SK-N-SH (cell line): ENCODE measurements at regions not wholly inside any gene's neighbourhood (a gene's known extent, or its start where the extent isn't known, plus 50 kb on each side); places are given as distances from the start of the nearest gene placed in this dataset.

Source experiments
- CTCF ChIA-PET: fragments of 300-600, 350-600 bp; formaldehyde crosslinking; extraction: SDS; loops from one replicate; lab custom pipeline; 2021; lab: Yijun Ruan, JAX
- POLR2A ChIA-PET: fragments of 350-600 bp; sonication (Branson Sonifier 250); formaldehyde crosslinking; extraction: SDS; loops from one replicate; lab custom pipeline; 2020; ENCODE audit warnings: antibody characterized with exemption, inconsistent platforms; lab: Yijun Ruan, JAX
- DNase-seq: peaks from one replicate; pipeline ENCODE4 v3.0.0; 2012
- H2AFZ ChIP-seq: fragments of 200-600 bp; sonication (generic); 2 replicates; pipeline ENCODE4 v1.8.1; 2016; ENCODE audit warnings: antibody characterized with exemption, mild to moderate bottlenecking, low read depth
- H3F3A ChIP-seq: fragments of 200-600 bp; sonication (generic); replicated peaks from 2 replicates; pipeline ENCODE3; 2016; ENCODE audit warnings: antibody characterized with exemption, mild to moderate bottlenecking; ENCODE audit not compliant: insufficient read depth
- H3K27ac ChIP-seq, 2 experiments: fragments of 200-500 bp in 1 of 2; fragments of 200-600 bp in 1 of 2; sonication (Bioruptor generic) in 1 of 2; sonication (generic), shearing (Covaris generic) in 1 of 2; 2 replicates each; pipeline versions ENCODE4 v1.5.1 to v1.6.1; 2014 to 2016; ENCODE audit warnings: low read depth in 2 of 2, inconsistent platforms in 1 of 2, low read length in 1 of 2, mild to moderate bottlenecking in 1 of 2, mixed read lengths in 1 of 2
- H3K27me3 ChIP-seq: fragments of 200-600 bp; sonication (generic), shearing (Covaris generic); 2 replicates; pipeline ENCODE4 v1.6.1; 2016; ENCODE audit warnings: mixed run types; ENCODE audit not compliant: insufficient read depth
- H3K36me3 ChIP-seq, 2 experiments: fragments of 200-500 bp in 1 of 2; fragments of 200-600 bp in 1 of 2; sonication (Bioruptor generic) in 1 of 2; sonication (generic) in 1 of 2; replicated peaks in 1 of 2; 2 replicates each; pipeline versions ENCODE3 to v1.5.1; 2014 to 2016; ENCODE audit warnings: low read length in 1 of 2, mild to moderate bottlenecking in 1 of 2; ENCODE audit not compliant: insufficient read depth in 2 of 2, control insufficient read depth in 1 of 2
- H3K4me1 ChIP-seq, 2 experiments: fragments of 200-500 bp in 1 of 2; fragments of 200-600 bp in 1 of 2; sonication (Bioruptor generic) in 1 of 2; sonication (generic), shearing (Covaris generic) in 1 of 2; 2 replicates each; pipeline versions ENCODE4 v1.5.1 to v1.6.1; 2014 to 2016; ENCODE audit warnings: low read depth in 1 of 2, low read length in 1 of 2, mixed run types in 1 of 2; ENCODE audit not compliant: insufficient read depth in 2 of 2, control insufficient read depth in 1 of 2
- H3K4me2 ChIP-seq: fragments of 200-600 bp; sonication (generic), shearing (Covaris generic); 2 replicates; pipeline ENCODE4 v1.6.1; 2017; ENCODE audit warnings: mixed run types
- H3K4me3 ChIP-seq, 2 experiments: fragments of 200-500 bp in 1 of 2; fragments of 200-600 bp in 1 of 2; sonication (Bioruptor generic) in 1 of 2; sonication (generic), shearing (Covaris generic) in 1 of 2; 2 replicates each; pipeline versions ENCODE4 v1.5.1 to v1.8.1; 2014 to 2016; ENCODE audit warnings: low read depth in 2 of 2, inconsistent platforms in 1 of 2, low read length in 1 of 2, mild to moderate bottlenecking in 1 of 2, mixed read lengths in 1 of 2, moderate library complexity in 1 of 2
- H3K79me2 ChIP-seq: fragments of 200-600 bp; sonication (generic); 2 replicates; pipeline ENCODE4 v1.8.1; 2017; ENCODE audit warnings: mild to moderate bottlenecking; ENCODE audit not compliant: insufficient read depth
- H3K9ac ChIP-seq: fragments of 200-600 bp; sonication (generic); 2 replicates; pipeline ENCODE4 v1.6.1; 2017; ENCODE audit warnings: mixed run types
- H3K9me2 ChIP-seq: fragments of 200-600 bp; sonication (generic); 2 replicates; pipeline ENCODE4 v1.6.1; 2017; ENCODE audit warnings: mixed run types
- H3K9me3 ChIP-seq: fragments of 200-600 bp; sonication (generic); 2 replicates; pipeline ENCODE4 v1.6.1; 2017; ENCODE audit warnings: mixed run types, mild to moderate bottlenecking, moderate library complexity
- H4K20me1 ChIP-seq: fragments of 200-600 bp; sonication (generic); 2 replicates; pipeline ENCODE4 v1.6.1; 2017; ENCODE audit warnings: mild to moderate bottlenecking, mixed run types; ENCODE audit not compliant: insufficient read depth
- CHD2 ChIP-seq: fragments of 150-350 bp; IDR thresholded peaks from 2 replicates; pipeline ENCODE4 v1.6.1; 2018; ENCODE audit warnings: low read length; ENCODE audit not compliant: partially characterized antibody
- ELF1 ChIP-seq: IDR thresholded peaks from 2 replicates; pipeline ENCODE4 v1.4.0; 2012
- EZH2phosphoT487 ChIP-seq: fragments of 200-600 bp; sonication (generic); IDR thresholded peaks from 2 replicates; pipeline ENCODE4 v1.6.1; 2017; ENCODE audit warnings: low read depth, mixed run types, mild to moderate bottlenecking, antibody characterized with exemption, moderate library complexity, borderline replicate concordance
- FOXJ3 ChIP-seq: sonication (generic); formaldehyde crosslinking; IDR thresholded peaks from 2 replicates; pipeline ENCODE4 v1.5.1; 2020; ENCODE audit warnings: mild to moderate bottlenecking, missing genetic modification reagents
- FOXM1 ChIP-seq: IDR thresholded peaks from 2 replicates; pipeline ENCODE4 v1.4.0; 2012; ENCODE audit warnings: low read depth, mild to moderate bottlenecking
- GABPA ChIP-seq: IDR thresholded peaks from 2 replicates; pipeline ENCODE4 v1.4.0; 2012; ENCODE audit warnings: low read depth, mild to moderate bottlenecking
- GATA2 ChIP-seq: sonication (generic); formaldehyde crosslinking; IDR thresholded peaks from 2 replicates; pipeline ENCODE4 v1.5.0; 2020; ENCODE audit warnings: mild to moderate bottlenecking, missing genetic modification reagents
- MXI1 ChIP-seq: IDR thresholded peaks from 2 replicates; pipeline ENCODE4 v1.6.1; 2012; ENCODE audit warnings: mild to moderate bottlenecking, low read depth, low read length, improper control_type of control experiment
- NFIC ChIP-seq: IDR thresholded peaks from 2 replicates; pipeline ENCODE4 v1.4.0; 2012; ENCODE audit warnings: borderline replicate concordance
- NRF1 ChIP-seq: IDR thresholded peaks from 2 replicates; pipeline ENCODE4 v1.6.1; 2012; ENCODE audit warnings: low read depth, mild to moderate bottlenecking, low read length
- POLR2AphosphoS5 ChIP-seq: IDR thresholded peaks from 2 replicates; pipeline ENCODE4 v1.6.1; 2012; ENCODE audit warnings: low read depth, low read length
- RAD21 ChIP-seq: IDR thresholded peaks from 2 replicates; pipeline ENCODE4 v1.6.1; 2012; ENCODE audit warnings: mild to moderate bottlenecking, low read length
- RFX5 ChIP-seq: IDR thresholded peaks from 2 replicates; pipeline ENCODE4 v1.6.1; 2012; ENCODE audit warnings: mild to moderate bottlenecking, improper control_type of control experiment, low read length
- SIN3A ChIP-seq: IDR thresholded peaks from 2 replicates; pipeline ENCODE4 v1.6.1; 2012; ENCODE audit warnings: low read depth, mild to moderate bottlenecking, low read length, moderate library complexity, borderline replicate concordance
- TAF1 ChIP-seq: IDR thresholded peaks from 2 replicates; pipeline ENCODE4 v1.6.1; 2012; ENCODE audit warnings: low read depth, mild to moderate bottlenecking, low read length, moderate library complexity, borderline replicate concordance
- TCF12 ChIP-seq: IDR thresholded peaks from 2 replicates; pipeline ENCODE4 v1.4.0; 2012
- TEAD4 ChIP-seq: IDR thresholded peaks from 2 replicates; pipeline ENCODE4 v1.4.0; 2012; ENCODE audit warnings: mild to moderate bottlenecking, borderline replicate concordance; ENCODE audit not compliant: insufficient read depth
- YY1 ChIP-seq: IDR thresholded peaks from 2 replicates; pipeline ENCODE4 v1.4.0; 2012; ENCODE audit warnings: low read depth, mild to moderate bottlenecking
- WGBS: methylation state at CpG from one replicate; pipeline ENCODE4 v1.1.6; 2017; ENCODE audit warnings: low lambda C conversion rate; 5-methylcytosine and 5-hydroxymethylcytosine counted together
- TF ChIP-seq, protein P1 (sequence below): fragments of 150-350 bp; IDR thresholded peaks from 2 replicates; pipeline ENCODE4 v1.6.1; 2017; ENCODE audit warnings: antibody characterized with exemption, low read length, low read depth, borderline replicate concordance
- TF ChIP-seq, protein P2 (sequence below): fragments of 200-600 bp; sonication (generic); IDR thresholded peaks from 2 replicates; pipeline ENCODE4 v1.6.1; 2017; ENCODE audit warnings: antibody characterized with exemption, mild to moderate bottlenecking, moderate library complexity

DNA sequence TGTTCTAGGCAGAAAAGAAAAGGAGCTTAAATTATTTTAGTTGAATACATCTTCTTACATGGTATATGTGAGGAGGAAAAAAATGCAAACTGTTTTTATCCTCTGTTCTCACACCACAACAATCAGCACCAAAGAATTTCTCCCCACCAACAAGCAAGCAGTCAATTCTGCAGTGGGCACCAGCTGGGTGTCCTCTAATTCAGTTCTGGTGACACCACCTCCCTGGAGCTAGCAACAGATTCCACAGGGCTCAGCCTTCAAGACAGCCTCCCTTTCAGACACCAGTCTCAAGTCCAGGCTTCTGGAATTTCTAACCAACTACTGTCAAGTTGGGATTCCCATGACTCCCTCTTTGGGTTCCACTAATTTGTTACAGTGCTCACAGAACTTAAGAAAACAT lies 490.2 kb upstream of the IGFBP3 start:
- Histone ChIP-seq H3K4me3 (no peak overlapping the region), H3K36me3 (no peaks in the 10 kb centered on the region), H3F3A (no peaks in the 10 kb centered on the region), H4K20me1 (no peaks in the 10 kb centered on the region), H3K9ac (no peak overlapping the region), H2AFZ (no peak overlapping the region), H3K9me2 (no peaks in the 10 kb centered on the region), H3K4me1 (no peaks in the 10 kb centered on the region), H3K27ac (no peak overlapping the region), H3K9me3 (no peaks in the 10 kb centered on the region), H3K79me2 (no peaks in the 10 kb centered on the region), H3K27me3 (no peaks in the 10 kb centered on the region), H3K4me2 (no peak overlapping the region)
- ChIA-PET CTCF (interaction anchor here (1.0 kb wide), 1 partner anchor 9 kb away, joined by 3 read pairs; no protein-coding TSS in a partner anchor), POLR2A (no interaction called here)
- no peak for TF ChIP-seq POLR2AphosphoS5
- TF ChIP-seq GATA2 (CRISPR knock-in tag): no peak
- TF ChIP-seq TCF12: no peak
- no peak for TF ChIP-seq NRF1
- no peak for TF ChIP-seq MXI1
- no peak for DNase-seq

DNA sequence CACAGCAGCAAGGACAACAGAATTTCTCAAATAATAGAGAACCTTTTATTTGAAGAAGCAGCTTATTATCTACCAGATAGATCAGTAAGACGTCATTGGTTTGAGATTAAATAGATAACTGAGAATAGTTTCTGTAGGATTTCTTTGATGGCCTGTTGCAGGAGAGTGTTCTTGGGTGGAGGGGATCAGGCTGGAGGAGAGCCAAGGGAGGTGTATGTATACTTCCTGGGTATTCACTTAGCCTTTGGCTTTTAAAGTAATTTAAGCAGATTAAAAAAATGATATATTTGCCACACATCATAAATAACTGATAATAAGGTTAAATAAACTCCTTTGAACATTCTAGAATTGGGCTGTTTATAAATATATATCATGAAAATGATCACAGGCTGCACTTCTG lies 486.1 kb upstream of the IGFBP3 start:
- no peaks in the 10 kb centered on the region for H3K79me2 ChIP-seq
- no peaks in the 10 kb centered on the region for H3K4me1 ChIP-seq
- H3K27ac ChIP-seq: no peak overlapping the region
- no peaks in the 10 kb centered on the region for H3F3A ChIP-seq
- no peaks in the 10 kb centered on the region for H3K27me3 ChIP-seq
- H3K4me2 ChIP-seq: no peak overlapping the region
- CTCF ChIA-PET: interaction anchor here (0.8 kb wide), 1 partner anchor 8 kb away, joined by 3 read pairs; no protein-coding TSS in a partner anchor
- no peaks in the 10 kb centered on the region for H3K36me3 ChIP-seq
- no peak for TF ChIP-seq TCF12
- no peak for TF ChIP-seq EZH2phosphoT487
- TF ChIP-seq MXI1: no peak
- TF ChIP-seq CHD2: no peak
- TF ChIP-seq FOXJ3 (CRISPR knock-in tag): no peak
- no peak for TF ChIP-seq TAF1
- no peak for TF ChIP-seq NRF1
- TF ChIP-seq, protein P1, sequence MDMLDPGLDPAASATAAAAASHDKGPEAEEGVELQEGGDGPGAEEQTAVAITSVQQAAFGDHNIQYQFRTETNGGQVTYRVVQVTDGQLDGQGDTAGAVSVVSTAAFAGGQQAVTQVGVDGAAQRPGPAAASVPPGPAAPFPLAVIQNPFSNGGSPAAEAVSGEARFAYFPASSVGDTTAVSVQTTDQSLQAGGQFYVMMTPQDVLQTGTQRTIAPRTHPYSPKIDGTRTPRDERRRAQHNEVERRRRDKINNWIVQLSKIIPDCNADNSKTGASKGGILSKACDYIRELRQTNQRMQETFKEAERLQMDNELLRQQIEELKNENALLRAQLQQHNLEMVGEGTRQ: no peak
- TF ChIP-seq, protein P2, sequence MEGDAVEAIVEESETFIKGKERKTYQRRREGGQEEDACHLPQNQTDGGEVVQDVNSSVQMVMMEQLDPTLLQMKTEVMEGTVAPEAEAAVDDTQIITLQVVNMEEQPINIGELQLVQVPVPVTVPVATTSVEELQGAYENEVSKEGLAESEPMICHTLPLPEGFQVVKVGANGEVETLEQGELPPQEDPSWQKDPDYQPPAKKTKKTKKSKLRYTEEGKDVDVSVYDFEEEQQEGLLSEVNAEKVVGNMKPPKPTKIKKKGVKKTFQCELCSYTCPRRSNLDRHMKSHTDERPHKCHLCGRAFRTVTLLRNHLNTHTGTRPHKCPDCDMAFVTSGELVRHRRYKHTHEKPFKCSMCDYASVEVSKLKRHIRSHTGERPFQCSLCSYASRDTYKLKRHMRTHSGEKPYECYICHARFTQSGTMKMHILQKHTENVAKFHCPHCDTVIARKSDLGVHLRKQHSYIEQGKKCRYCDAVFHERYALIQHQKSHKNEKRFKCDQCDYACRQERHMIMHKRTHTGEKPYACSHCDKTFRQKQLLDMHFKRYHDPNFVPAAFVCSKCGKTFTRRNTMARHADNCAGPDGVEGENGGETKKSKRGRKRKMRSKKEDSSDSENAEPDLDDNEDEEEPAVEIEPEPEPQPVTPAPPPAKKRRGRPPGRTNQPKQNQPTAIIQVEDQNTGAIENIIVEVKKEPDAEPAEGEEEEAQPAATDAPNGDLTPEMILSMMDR: no peak
- no peak for TF ChIP-seq ELF1
- TF ChIP-seq YY1: no peak
- TF ChIP-seq TEAD4: no peak
- TF ChIP-seq GABPA: no peak
- TF ChIP-seq RAD21: no peak
- TF ChIP-seq SIN3A: no peak
- no peak for TF ChIP-seq RFX5
- no peak for TF ChIP-seq NFIC
- TF ChIP-seq FOXM1: no peak
- no peak for TF ChIP-seq GATA2 (CRISPR knock-in tag)
- TF ChIP-seq POLR2AphosphoS5: no peak
- TF ChIP-seq, all 33 proteins: peak for 0
- no peak overlapping the region for H3K9ac ChIP-seq
- H2AFZ ChIP-seq: no peak overlapping the region
- POLR2A ChIA-PET: no interaction called here
- no peak for DNase-seq
- WGBS: 37% methylated on average over 1 of the region's 1 CpG
- no peaks in the 10 kb centered on the region for H3K9me2 ChIP-seq
- no peaks in the 10 kb centered on the region for H4K20me1 ChIP-seq
- no peak overlapping the region for H3K4me3 ChIP-seq
- no peaks in the 10 kb centered on the region for H3K9me3 ChIP-seq
